Right lobe of liver (tissue), 4 donors: ENCODE measurements at regions not wholly inside any gene's neighbourhood (a gene's known extent, or its start where the extent isn't known, plus 50 kb on each side); places are given as distances from the start of the nearest gene placed in this dataset.

ENCODE experiments used
- CTCF ChIP-seq, 4 donors: fragments of 200-600 bp in 3 of 4; fragments of 450-650 bp in 1 of 4; IDR thresholded peaks; one replicate each; pipeline versions ENCODE4 v1.5.1 to v1.8.0; 2016 to 2022; ENCODE audit warnings: antibody characterized with exemption in 4 of 4, mild to moderate bottlenecking in 2 of 4
- POLR2A ChIP-seq: fragments of 450-650 bp; IDR thresholded peaks from one replicate; pipeline ENCODE4 v1.6.1; 2017; ENCODE audit warnings: antibody characterized with exemption, mild to moderate bottlenecking
- donor health status: DM: no; HTN: no; CAD: no.
- donor health status: DM: no; HTN: no; CAD: no.
- donor health status: DM: no; HTN: yes; CAD: no.

GRCh38 chr9:84542554-84542953 is 127.0 kb upstream of the NTRK2 start:
- TF ChIP-seq POLR2A (no peak), CTCF (IDR thresholded peaks at IDR 0.05) (no peak)
